AG04450 (cell line): ENCODE measurements at regions not wholly inside any gene's neighbourhood (a gene's known extent, or its start where the extent isn't known, plus 50 kb on each side); places are given as distances from the start of the nearest gene placed in this dataset.

ENCODE experiments used
- CTCF ChIA-PET: fragments of 300-600, 350-600 bp; formaldehyde crosslinking; extraction: SDS; loops from one replicate; lab custom pipeline; 2022; ENCODE audit warnings: antibody characterized with exemption, inconsistent platforms; lab: Charles Lee
- POLR2A ChIA-PET: fragments of 350-600 bp; formaldehyde crosslinking; extraction: SDS; loops from one replicate; lab custom pipeline; 2021; ENCODE audit warnings: antibody characterized with exemption, inconsistent platforms; lab: Yijun Ruan, JAX
- DNase-seq: peaks from one replicate; pipeline ENCODE4 v3.0.0-alpha.2; 2011; ENCODE audit warnings: low read depth, low spot score
- H3K27ac ChIP-seq: one replicate; pipeline ENCODE4 v1.5.1; 2012; ENCODE audit warnings: low read depth, low read length, control low read depth
- H3K27me3 ChIP-seq: one replicate; pipeline ENCODE4 v1.6.0; 2012; ENCODE audit warnings: low read length; ENCODE audit not compliant: control insufficient read depth, insufficient read depth
- H3K4me3 ChIP-seq: 2 replicates; pipeline ENCODE4 v1.5.1; 2011; ENCODE audit warnings: mild to moderate bottlenecking, low read depth, low read length, control low read depth
- H3K9me3 ChIP-seq: 2 replicates; pipeline ENCODE4 v1.5.1; 2012; ENCODE audit warnings: low read length; ENCODE audit not compliant: control insufficient read depth, insufficient read depth
- TF ChIP-seq, protein P1 (sequence below): IDR thresholded peaks from 2 replicates; pipeline ENCODE4 v1.5.1; 2011; ENCODE audit warnings: low read depth, low read length, control low read depth, inconsistent platforms

DNA sequence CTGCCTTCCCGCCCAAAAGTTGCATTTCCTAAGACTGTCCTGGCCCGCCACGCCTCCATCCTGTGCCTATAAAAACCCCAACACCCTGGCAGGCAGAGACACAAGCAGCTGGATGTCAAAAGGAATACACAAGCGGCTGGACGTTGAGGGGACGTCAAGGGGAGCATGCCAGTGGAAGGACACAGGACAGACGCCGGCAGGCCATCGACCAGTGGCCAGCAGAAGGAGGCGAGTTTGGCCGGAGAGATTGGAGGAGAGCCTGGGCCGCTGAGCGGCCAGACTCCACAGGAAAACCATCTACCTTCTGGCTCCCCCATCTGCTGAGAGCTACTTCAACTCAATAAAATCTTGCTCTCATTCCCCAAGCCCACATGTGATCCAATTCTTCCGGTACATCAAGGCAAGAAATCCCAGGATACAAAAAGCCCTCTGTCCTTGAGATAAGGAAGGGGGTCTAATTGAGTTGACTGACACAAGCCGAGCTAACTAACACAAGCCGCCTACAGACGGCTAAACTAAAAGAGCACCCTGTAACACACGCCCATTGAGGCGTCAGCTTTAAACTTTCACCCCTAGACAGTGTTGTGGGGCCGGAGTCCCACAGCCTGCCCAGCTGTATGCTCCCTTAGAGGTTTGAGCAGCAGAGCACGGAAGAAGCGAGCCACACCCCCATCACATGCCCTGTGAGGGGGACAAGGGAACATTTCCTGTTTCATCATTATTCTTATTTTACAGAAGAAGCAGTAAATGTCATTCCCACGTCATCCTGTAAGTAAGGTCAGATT, 150.3 kb upstream of the PHYHIPL start:
- Histone ChIP-seq H3K27ac (no peak overlapping the region), H3K4me3 (no peak overlapping the region), H3K9me3 (no peaks in the 10 kb centered on the region; the same call in 1 of the 2 replicates), H3K27me3 (no peaks in the 10 kb centered on the region)
- ChIA-PET POLR2A (no interaction called here), CTCF (no interaction called here)
- TF ChIP-seq, protein P1, sequence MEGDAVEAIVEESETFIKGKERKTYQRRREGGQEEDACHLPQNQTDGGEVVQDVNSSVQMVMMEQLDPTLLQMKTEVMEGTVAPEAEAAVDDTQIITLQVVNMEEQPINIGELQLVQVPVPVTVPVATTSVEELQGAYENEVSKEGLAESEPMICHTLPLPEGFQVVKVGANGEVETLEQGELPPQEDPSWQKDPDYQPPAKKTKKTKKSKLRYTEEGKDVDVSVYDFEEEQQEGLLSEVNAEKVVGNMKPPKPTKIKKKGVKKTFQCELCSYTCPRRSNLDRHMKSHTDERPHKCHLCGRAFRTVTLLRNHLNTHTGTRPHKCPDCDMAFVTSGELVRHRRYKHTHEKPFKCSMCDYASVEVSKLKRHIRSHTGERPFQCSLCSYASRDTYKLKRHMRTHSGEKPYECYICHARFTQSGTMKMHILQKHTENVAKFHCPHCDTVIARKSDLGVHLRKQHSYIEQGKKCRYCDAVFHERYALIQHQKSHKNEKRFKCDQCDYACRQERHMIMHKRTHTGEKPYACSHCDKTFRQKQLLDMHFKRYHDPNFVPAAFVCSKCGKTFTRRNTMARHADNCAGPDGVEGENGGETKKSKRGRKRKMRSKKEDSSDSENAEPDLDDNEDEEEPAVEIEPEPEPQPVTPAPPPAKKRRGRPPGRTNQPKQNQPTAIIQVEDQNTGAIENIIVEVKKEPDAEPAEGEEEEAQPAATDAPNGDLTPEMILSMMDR: no peak
- no peak for DNase-seq

DNA sequence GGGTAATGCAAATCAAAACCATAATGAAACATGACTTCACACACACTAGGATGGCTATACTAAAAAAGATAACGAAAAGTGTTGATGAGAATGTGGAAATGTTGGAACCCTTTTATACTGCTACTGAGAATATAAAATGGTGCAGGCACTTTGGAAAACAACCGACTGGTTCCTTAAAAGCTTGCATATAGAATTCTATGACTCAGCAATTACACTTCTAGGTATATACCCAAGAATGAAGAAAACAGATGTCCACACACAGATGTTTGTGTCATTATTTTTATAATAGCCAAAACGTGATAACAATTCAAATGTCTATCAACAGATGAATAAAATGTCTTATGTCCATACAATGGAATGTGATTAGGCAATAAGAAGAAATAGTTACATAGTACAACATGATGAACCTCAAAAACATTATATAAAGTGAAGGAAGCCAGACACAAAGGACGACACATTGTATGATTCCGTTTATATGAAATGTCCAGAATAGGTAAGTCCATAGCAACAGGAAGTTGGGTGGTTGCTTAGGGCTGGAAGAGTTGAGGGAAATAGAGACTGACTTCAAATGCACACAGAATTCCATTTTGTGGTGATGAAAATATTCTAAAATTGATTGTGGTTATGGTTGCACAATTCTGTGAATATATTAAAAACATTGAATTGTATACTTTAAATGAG, 148.3 kb upstream of the PHYHIPL start:
- TF ChIP-seq, protein P1: no peak
- ChIA-PET POLR2A (no interaction called here), CTCF (no interaction called here)
- DNase-seq: no peak
- no peaks in the 10 kb centered on the region; the same call in 1 of the 2 replicates for H3K9me3 ChIP-seq
- no peak overlapping the region for H3K27ac ChIP-seq
- H3K4me3 ChIP-seq: no peak overlapping the region
- no peaks in the 10 kb centered on the region for H3K27me3 ChIP-seq

DNA sequence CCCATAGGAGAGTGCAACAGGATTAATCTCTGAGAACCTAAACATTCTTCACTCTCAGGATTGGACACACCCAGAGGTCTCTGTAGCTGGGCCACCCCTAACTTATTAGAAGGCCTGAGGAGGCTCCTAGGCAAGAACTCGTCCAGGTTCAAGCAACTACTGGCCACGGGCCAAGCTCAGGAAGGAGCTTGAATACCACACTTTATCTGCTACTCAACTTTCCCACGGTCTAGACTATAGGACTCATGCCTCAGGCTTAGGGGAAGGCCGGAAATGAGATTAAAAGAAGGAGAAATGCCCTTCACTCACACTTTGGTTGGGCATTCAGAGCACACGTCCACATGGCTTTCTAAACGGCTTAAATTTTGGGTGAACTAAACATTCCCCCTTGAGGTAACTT, 142.8 kb upstream of the PHYHIPL start:
- Histone ChIP-seq H3K27me3 (no peaks in the 10 kb centered on the region), H3K9me3 (no peaks in the 10 kb centered on the region), H3K27ac (no peak overlapping the region), H3K4me3 (no peak overlapping the region)
- POLR2A ChIA-PET: no interaction called here
- no peak for DNase-seq
- TF ChIP-seq, protein P1: no peak
- CTCF ChIA-PET: no interaction called here

DNA sequence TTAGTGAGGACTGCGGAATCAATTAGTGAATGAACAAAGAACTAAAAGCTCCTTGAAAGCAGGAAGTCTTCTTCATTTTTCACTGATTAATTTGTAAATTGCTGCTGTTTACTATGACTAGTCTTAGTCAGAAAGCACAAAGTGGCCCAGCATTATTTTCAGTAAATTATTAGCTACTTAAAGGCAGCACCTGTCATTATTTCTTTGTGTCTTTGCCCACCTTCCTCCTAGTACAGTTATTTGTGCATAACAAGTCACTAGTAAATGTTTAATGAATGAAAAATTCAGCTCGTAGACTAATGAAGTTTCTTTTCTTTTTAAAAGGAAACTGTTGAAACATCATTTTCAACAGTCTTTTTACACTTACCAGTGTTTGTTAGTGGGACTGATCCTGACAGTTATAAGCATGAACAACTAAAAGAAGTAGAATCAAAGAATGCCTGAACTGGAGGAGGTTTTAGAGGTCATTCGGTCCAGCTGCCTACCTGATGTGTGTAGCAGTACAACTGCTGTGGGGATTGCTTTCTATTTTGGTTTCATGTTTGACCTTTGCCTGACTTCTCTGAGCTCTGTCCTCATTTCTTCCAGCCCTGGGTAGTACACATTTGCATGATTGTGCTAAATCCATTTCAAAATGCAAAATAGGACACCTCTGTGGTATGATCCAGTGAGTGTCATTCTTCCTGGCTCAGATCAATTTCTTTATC, 140.0 kb upstream of the PHYHIPL start:
- Histone ChIP-seq H3K27ac (no peak overlapping the region), H3K9me3 (no peaks in the 10 kb centered on the region), H3K27me3 (no peaks in the 10 kb centered on the region), H3K4me3 (no peak overlapping the region)
- ChIA-PET CTCF (no interaction called here), POLR2A (no interaction called here)
- DNase-seq: no peak
- TF ChIP-seq, protein P1: no peak

DNA sequence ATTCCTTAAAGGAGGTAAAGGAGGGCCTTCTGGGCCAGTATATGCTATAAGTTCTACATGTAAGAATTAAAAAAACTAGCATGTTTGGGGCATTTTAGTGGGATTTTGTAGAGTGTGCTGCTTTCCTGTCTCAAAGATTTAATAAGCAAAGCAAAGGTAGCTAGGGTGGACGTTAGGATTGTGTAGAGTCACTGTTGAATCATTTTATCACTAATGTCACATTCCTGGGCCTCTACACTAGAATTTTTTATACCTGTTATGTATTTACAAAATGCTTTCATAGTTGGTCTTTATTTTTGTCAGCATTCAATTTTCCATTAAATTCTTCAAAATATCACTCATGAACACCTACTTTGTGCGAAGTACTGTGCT, 139.4 kb upstream of the PHYHIPL start:
- ChIA-PET CTCF (no interaction called here), POLR2A (no interaction called here)
- Histone ChIP-seq H3K27me3 (no peaks in the 10 kb centered on the region), H3K27ac (no peak overlapping the region), H3K4me3 (no peak overlapping the region), H3K9me3 (no peaks in the 10 kb centered on the region)
- no peak for DNase-seq
- TF ChIP-seq, protein P1: no peak
